Prostate gland (tissue), 2 donors: ENCODE measurements at regions not wholly inside any gene's neighbourhood (a gene's known extent, or its start where the extent isn't known, plus 50 kb on each side); places are given as distances from the start of the nearest gene placed in this dataset.

Experiments used
- POLR2A ChIP-seq: fragments of 450-650 bp; IDR thresholded peaks from one replicate; pipeline ENCODE4 v1.6.1; 2016; ENCODE audit warnings: antibody characterized with exemption, mild to moderate bottlenecking
- TF ChIP-seq, protein P1 (sequence below), 4 experiments: fragments of 200-600 bp in 2 of 4; fragments of 450-650 bp in 2 of 4; sonication (generic) in 2 of 4; IDR thresholded peaks; 1 replicate in 3 of 4; 2 replicates in 1 of 4; pipeline ENCODE4 v1.5.1; 2016 to 2019; ENCODE audit warnings: antibody characterized with exemption in 4 of 4, mild to moderate bottlenecking in 2 of 4, moderate library complexity in 2 of 4

GRCh38 chr12:90173499-90174197 is 465.0 kb upstream of the ATP2B1 start:
- TF ChIP-seq, protein P1, sequence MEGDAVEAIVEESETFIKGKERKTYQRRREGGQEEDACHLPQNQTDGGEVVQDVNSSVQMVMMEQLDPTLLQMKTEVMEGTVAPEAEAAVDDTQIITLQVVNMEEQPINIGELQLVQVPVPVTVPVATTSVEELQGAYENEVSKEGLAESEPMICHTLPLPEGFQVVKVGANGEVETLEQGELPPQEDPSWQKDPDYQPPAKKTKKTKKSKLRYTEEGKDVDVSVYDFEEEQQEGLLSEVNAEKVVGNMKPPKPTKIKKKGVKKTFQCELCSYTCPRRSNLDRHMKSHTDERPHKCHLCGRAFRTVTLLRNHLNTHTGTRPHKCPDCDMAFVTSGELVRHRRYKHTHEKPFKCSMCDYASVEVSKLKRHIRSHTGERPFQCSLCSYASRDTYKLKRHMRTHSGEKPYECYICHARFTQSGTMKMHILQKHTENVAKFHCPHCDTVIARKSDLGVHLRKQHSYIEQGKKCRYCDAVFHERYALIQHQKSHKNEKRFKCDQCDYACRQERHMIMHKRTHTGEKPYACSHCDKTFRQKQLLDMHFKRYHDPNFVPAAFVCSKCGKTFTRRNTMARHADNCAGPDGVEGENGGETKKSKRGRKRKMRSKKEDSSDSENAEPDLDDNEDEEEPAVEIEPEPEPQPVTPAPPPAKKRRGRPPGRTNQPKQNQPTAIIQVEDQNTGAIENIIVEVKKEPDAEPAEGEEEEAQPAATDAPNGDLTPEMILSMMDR (IDR thresholded peaks at IDR 0.05): no peak
- no peak for TF ChIP-seq POLR2A
